ENCODE measurements at regions not wholly inside any gene's neighbourhood (a gene's known extent, or its start where the extent isn't known, plus 50 kb on each side); places are given as distances from the start of the nearest gene placed in this dataset.

GRCh38 chr4:74535512-74535911 lies 90.6 kb downstream of the AREG start:
- Histone ChIP-seq H3K4me3 (ENCODE audit: low read depth, low read length) (no peak overlapping the region), H3K36me3 (ENCODE audit: insufficient read depth) (no peaks in the 10 kb centered on the region), H3K4me1 (ENCODE audit: insufficient read depth) (no peaks in the 10 kb centered on the region), H3K27ac (ENCODE audit: low read depth) (no peak overlapping the region)
- no peak for DNase-seq (ENCODE audit: extremely low spot score)
- WGBS: 84% methylated on average over 1 of the region's 1 CpG

- DNase-seq (ENCODE audit: extremely low spot score): no peak
- no peaks in the 10 kb centered on the region for H3K4me1 ChIP-seq (ENCODE audit: insufficient read depth)
- no peak overlapping the region for H3K27ac ChIP-seq (ENCODE audit: low read depth)
- WGBS: 62% methylated on average over 1 of the region's 1 CpG
- no peaks in the 10 kb centered on the region for H3K36me3 ChIP-seq (ENCODE audit: insufficient read depth)
- no peak overlapping the region for H3K4me3 ChIP-seq (ENCODE audit: low read depth, low read length)
Measured at GRCh38 chr4:74536557-74536956, 91.6 kb downstream of the AREG start.

DNA sequence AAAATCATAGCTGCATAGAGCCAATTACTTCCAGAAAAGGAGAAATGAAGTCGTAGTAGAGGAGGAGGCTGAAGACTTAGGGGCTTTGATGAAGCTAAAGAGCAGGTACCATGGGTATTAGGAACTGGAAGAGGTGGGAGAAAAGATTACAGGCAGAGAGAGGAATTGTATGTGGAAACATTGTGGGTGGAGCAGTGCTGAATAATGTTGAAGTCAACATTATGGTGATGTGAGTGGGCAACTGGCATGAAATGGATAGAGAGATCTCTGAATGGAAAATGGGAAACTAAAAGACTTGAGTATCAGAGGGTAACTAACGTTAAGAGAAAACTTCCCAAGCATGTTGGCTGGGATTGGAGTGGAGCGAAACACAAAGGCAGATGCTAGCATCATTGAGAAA lies 92.5 kb downstream of the AREG start:
- Histone ChIP-seq H3K27ac (ENCODE audit: low read depth) (no peak overlapping the region), H3K4me3 (ENCODE audit: low read depth, low read length) (no peak overlapping the region), H3K36me3 (ENCODE audit: insufficient read depth) (no peaks in the 10 kb centered on the region), H3K4me1 (ENCODE audit: insufficient read depth) (no peaks in the 10 kb centered on the region)
- DNase-seq (ENCODE audit: extremely low spot score): no peak
- WGBS: 82% methylated on average over 3 of the region's 3 CpGs

DNA sequence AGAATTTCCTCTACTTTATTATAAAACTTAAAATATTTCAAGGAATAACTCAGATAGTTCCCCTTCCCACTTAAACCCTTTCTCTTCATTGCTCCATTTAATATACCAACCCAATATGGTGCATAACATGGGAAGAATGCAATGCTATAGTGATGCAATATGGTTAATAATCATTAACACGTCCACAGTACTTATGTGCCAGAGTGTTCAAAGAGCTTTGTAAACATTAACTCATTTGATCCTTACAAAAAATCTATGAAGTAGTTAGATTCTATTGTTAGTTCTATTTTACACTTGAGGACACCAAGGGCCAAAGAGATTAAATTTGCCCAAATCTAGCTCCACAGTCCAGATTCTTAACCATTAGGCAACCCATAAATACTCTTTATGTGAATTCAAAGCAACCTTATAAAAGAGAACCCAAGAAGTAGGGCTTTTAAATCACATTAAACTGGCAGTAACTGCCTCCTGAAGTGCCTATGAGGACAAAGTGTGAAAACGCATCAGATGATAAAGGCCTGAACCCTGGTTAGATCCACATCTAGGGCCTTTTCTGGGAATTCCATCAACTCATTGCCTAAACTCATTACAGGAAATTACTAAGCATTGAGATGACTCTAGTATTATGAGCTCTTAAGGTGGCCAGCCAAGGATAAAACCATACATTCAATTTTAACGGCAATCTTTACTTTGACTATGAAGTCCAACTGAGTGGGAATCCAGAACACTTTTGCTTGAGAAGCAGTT lies 94.3 kb downstream of the AREG start:
- DNase-seq (ENCODE audit: extremely low spot score): no peak
- Histone ChIP-seq H3K27ac (ENCODE audit: low read depth) (no peak overlapping the region), H3K4me1 (ENCODE audit: insufficient read depth) (no peaks in the 10 kb centered on the region), H3K4me3 (ENCODE audit: low read depth, low read length) (no peak overlapping the region), H3K36me3 (ENCODE audit: insufficient read depth) (no peaks in the 10 kb centered on the region)
- WGBS: 86% methylated on average over 3 of the region's 3 CpGs

- 60% methylated on average over 1 of the region's 1 CpG for WGBS
- no peaks in the 10 kb centered on the region for H3K4me1 ChIP-seq (ENCODE audit: insufficient read depth)
- H3K4me3 ChIP-seq (ENCODE audit: low read depth, low read length): no peak overlapping the region
- no peak for DNase-seq (ENCODE audit: extremely low spot score)
- H3K36me3 ChIP-seq (ENCODE audit: insufficient read depth): no peaks in the 10 kb centered on the region
- H3K27ac ChIP-seq (ENCODE audit: low read depth): no peak overlapping the region
Measured at GRCh38 chr4:74540193-74540592, 95.3 kb downstream of the AREG start.

DNA sequence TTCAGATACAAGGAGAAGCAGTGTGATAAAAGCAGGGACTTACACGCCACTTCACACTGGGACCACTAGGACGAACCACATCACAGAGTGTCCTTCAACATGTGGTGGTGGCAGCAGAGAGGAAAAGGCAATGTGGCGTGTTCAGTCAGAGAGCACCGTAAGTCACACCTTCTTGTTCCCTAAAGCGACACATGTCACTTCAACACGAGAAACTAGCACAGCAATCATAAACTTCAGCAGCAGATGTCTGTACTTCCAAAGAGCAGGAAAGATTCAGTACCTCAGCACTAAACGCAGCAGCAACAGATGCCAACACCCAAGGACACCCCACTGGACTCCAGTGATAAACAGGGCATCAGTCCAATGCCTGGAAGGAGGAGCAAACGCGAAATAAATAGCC lies 96.7 kb downstream of the AREG start:
- Histone ChIP-seq H3K36me3 (ENCODE audit: insufficient read depth) (no peaks in the 10 kb centered on the region), H3K27ac (ENCODE audit: low read depth) (no peak overlapping the region), H3K4me1 (ENCODE audit: insufficient read depth) (no peaks in the 10 kb centered on the region), H3K4me3 (ENCODE audit: low read depth, low read length) (no peak overlapping the region)
- DNase-seq (ENCODE audit: extremely low spot score): no peak
- 69% methylated on average over 9 of the region's 9 CpGs for WGBS

- Histone ChIP-seq H3K4me3 (ENCODE audit: low read depth, low read length) (no peak overlapping the region), H3K36me3 (ENCODE audit: insufficient read depth) (no peaks in the 10 kb centered on the region), H3K4me1 (ENCODE audit: insufficient read depth) (no peaks in the 10 kb centered on the region), H3K27ac (ENCODE audit: low read depth) (no peak overlapping the region)
- no peak for DNase-seq (ENCODE audit: extremely low spot score)
- WGBS: 45% methylated on average over 3 of the region's 3 CpGs
Measured at GRCh38 chr4:74543231-74543781, 98.4 kb downstream of the AREG start.

DNA sequence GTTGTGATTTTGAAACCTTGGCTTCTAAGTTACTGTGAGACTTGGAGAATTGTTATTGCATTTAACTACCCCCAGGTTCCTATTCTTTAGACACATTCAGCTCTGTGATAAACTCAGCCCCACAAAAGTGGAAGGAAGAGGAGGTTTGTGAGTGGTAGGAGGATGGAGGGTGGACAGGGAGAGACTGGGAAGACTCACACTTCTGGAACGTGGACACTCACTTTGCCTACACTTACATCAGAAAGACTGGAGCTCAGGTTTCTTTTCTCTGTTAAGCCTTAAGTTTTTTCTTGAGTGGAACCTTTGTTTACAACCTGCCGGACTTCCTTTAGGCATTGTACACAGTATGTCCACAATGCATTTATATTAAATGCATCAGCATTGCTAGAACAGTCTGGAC lies 99.0 kb downstream of the AREG start:
- WGBS: 62% methylated on average over 2 of the region's 2 CpGs
- Histone ChIP-seq H3K4me1 (ENCODE audit: insufficient read depth) (no peaks in the 10 kb centered on the region), H3K36me3 (ENCODE audit: insufficient read depth) (no peaks in the 10 kb centered on the region), H3K27ac (ENCODE audit: low read depth) (no peak overlapping the region), H3K4me3 (ENCODE audit: low read depth, low read length) (no peak overlapping the region)
- no peak for DNase-seq (ENCODE audit: extremely low spot score)

- no peak for DNase-seq (ENCODE audit: extremely low spot score)
- WGBS: 88% methylated on average over 1 of the region's 1 CpG
- no peak overlapping the region for H3K4me3 ChIP-seq (ENCODE audit: low read depth, low read length)
- H3K27ac ChIP-seq (ENCODE audit: low read depth): no peak overlapping the region
- H3K4me1 ChIP-seq (ENCODE audit: insufficient read depth): no peaks in the 10 kb centered on the region
- no peaks in the 10 kb centered on the region for H3K36me3 ChIP-seq (ENCODE audit: insufficient read depth)
Measured at GRCh38 chr4:74544655-74545361, 99.9 kb downstream of the AREG start.

DNA sequence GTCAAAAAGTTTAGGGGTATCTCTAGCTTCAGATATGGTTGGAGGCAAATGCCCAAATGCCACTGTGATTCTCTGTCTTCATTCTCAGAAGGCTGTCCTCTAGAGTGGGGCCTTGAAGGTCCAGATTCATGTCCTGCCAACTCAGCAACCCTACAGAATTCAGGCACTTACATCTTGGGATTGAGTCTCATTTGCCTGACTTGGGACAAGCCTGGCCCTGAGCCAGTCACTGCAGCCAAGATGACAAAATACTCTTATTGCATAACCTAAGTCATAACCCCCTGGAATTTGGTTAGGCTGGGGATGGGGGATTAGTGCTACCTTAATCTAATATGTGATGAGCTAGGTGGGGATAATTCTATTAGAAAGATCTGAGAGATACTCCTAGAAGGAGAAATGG lies 100.5 kb downstream of the AREG start:
- Histone ChIP-seq H3K4me3 (ENCODE audit: low read depth, low read length) (no peak overlapping the region), H3K36me3 (ENCODE audit: insufficient read depth) (no peaks in the 10 kb centered on the region), H3K27ac (ENCODE audit: low read depth) (no peak overlapping the region), H3K4me1 (ENCODE audit: insufficient read depth) (no peaks in the 10 kb centered on the region)
- DNase-seq (ENCODE audit: extremely low spot score): no peak

DNA sequence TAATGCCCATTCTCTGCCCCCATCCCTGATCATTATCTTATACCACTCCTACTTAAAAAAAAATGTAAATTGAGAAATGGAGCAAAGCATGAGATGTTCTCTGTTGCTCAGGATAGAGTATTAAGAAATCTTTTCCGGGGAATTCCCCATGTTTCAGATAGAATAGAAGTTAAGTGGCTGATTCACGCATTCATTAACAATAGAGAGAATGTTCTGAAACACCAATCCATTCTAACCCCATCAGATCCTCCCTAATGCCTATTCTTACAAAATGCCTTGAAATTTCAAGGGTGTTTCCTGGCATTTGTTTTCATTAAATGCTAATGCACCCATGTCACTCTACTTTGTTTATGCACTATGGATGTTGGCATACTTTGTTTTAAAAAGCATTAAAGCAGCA lies 101.1 kb downstream of the AREG start:
- 94% methylated on average over 2 of the region's 2 CpGs for WGBS
- no peaks in the 10 kb centered on the region for H3K4me1 ChIP-seq (ENCODE audit: insufficient read depth)
- no peak for DNase-seq (ENCODE audit: extremely low spot score)
- H3K36me3 ChIP-seq (ENCODE audit: insufficient read depth): no peaks in the 10 kb centered on the region
- no peak overlapping the region for H3K27ac ChIP-seq (ENCODE audit: low read depth)
- no peak overlapping the region for H3K4me3 ChIP-seq (ENCODE audit: low read depth, low read length)

- H3K4me3 ChIP-seq (ENCODE audit: low read depth, low read length): no peak overlapping the region
- no peaks in the 10 kb centered on the region for H3K4me1 ChIP-seq (ENCODE audit: insufficient read depth)
- no peak for DNase-seq (ENCODE audit: extremely low spot score)
- no peak overlapping the region for H3K27ac ChIP-seq (ENCODE audit: low read depth)
- no peaks in the 10 kb centered on the region for H3K36me3 ChIP-seq (ENCODE audit: insufficient read depth)
Measured at GRCh38 chr4:74547042-74547441, 102.1 kb downstream of the AREG start.

DNA sequence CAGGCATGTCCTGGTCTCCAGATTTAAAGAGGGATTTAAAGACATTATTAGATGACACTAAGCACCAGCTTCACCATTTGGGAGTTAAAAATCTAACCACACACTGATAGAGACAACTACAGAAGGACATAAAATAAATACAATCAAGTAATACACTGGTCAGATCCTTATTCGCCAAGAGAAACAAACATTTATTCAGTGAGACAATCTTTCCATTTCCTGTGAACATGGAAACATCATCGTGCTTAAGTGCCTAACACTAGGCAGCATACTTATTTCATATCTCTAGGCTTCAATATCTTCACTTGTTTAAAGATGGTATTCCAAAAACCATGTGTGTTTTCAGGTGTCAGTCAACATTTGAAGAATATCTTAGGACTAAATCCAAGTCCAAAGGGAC lies 103.6 kb downstream of the AREG start:
- WGBS: 73% methylated on average over 2 of the region's 2 CpGs
- no peak for DNase-seq (ENCODE audit: extremely low spot score)
- Histone ChIP-seq H3K27ac (ENCODE audit: low read depth) (no peak overlapping the region), H3K4me1 (ENCODE audit: insufficient read depth) (no peaks in the 10 kb centered on the region), H3K36me3 (ENCODE audit: insufficient read depth) (no peaks in the 10 kb centered on the region), H3K4me3 (ENCODE audit: low read depth, low read length) (no peak overlapping the region)

GRCh38 chr4:74549936-74550335 lies 105.0 kb downstream of the AREG start:
- Histone ChIP-seq H3K36me3 (ENCODE audit: insufficient read depth) (no peaks in the 10 kb centered on the region), H3K4me1 (ENCODE audit: insufficient read depth) (no peaks in the 10 kb centered on the region), H3K4me3 (ENCODE audit: low read depth, low read length) (no peak overlapping the region), H3K27ac (ENCODE audit: low read depth) (no peak overlapping the region)
- DNase-seq (ENCODE audit: extremely low spot score): no peak
- WGBS: 90% methylated on average over 2 of the region's 2 CpGs

Data from urinary bladder (tissue), 3 donors.